ENCODE measurements at regions not wholly inside any gene's neighbourhood (a gene's known extent, or its start where the extent isn't known, plus 50 kb on each side); places are given as distances from the start of the nearest gene placed in this dataset.

DNA sequence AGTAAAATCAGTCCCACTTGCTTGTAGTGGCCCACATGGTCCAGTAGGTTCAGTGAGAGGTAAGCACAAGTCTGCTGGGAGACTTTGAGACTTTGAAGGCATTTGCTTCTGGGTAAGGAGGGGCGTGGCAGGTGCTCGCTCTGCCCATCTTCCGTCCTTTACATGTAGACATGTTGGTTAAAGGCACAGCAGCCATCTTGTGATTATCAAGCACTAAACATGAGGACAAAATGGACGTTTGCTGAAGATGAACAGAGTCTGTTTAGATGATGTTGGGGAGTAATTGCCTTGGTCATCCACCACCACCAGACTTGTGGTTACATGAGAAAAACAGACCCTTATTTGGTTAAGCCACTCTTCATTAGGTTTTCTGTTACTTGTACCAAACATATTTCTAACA is 252.8 kb upstream of the PARD3B start:
- no peak for DNase-seq (ENCODE audit: low read depth in 2 of 2)
- H4K20me1 ChIP-seq (ENCODE audit: control insufficient read depth, extremely low read depth, insufficient read depth, low read length): no peaks in the 10 kb centered on the region
- H3K4me2 ChIP-seq (ENCODE audit: extremely low read depth, insufficient read depth, low read length): no peak overlapping the region
- no peak overlapping the region for H3K4me3 ChIP-seq (replicated peaks in 1 of 4; ENCODE audit: control extremely low read depth in 1 of 4, insufficient read depth in 1 of 4, low read depth in 3 of 4, low read length in 4 of 4)
- no peak overlapping the region for H3K27ac ChIP-seq (ENCODE audit: insufficient read depth, low read length)
- no peaks in the 10 kb centered on the region for H3K79me2 ChIP-seq (ENCODE audit: control insufficient read depth, insufficient read depth, low read length)
- no peak overlapping the region for H3K9ac ChIP-seq (ENCODE audit: insufficient read depth, low read length)
- no peaks in the 10 kb centered on the region for H3K4me1 ChIP-seq (ENCODE audit: control insufficient read depth, extremely low read depth, insufficient read depth, low read length)
- no peaks in the 10 kb centered on the region for H3K27me3 ChIP-seq (ENCODE audit: control insufficient read depth, insufficient read depth, low read length)
- no peak for TF ChIP-seq EZH2 (IDR thresholded peaks at IDR 0.05; ENCODE audit: low read length, missing control alignments)
- TF ChIP-seq, protein P1, sequence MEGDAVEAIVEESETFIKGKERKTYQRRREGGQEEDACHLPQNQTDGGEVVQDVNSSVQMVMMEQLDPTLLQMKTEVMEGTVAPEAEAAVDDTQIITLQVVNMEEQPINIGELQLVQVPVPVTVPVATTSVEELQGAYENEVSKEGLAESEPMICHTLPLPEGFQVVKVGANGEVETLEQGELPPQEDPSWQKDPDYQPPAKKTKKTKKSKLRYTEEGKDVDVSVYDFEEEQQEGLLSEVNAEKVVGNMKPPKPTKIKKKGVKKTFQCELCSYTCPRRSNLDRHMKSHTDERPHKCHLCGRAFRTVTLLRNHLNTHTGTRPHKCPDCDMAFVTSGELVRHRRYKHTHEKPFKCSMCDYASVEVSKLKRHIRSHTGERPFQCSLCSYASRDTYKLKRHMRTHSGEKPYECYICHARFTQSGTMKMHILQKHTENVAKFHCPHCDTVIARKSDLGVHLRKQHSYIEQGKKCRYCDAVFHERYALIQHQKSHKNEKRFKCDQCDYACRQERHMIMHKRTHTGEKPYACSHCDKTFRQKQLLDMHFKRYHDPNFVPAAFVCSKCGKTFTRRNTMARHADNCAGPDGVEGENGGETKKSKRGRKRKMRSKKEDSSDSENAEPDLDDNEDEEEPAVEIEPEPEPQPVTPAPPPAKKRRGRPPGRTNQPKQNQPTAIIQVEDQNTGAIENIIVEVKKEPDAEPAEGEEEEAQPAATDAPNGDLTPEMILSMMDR (conservative IDR thresholded peaks at IDR 0.05 in 1 of 2, IDR thresholded peaks at IDR 0.05 in 1 of 2; ENCODE audit: low read depth in 1 of 2, low read length in 2 of 2): no peak
- H3K9me3 ChIP-seq (ENCODE audit: control insufficient read depth, insufficient read depth, low read depth, low read length): no peaks in the 10 kb centered on the region
- H2AFZ ChIP-seq (ENCODE audit: low read length): no peak overlapping the region
- no peaks in the 10 kb centered on the region for H3K36me3 ChIP-seq (ENCODE audit: control insufficient read depth, insufficient read depth, low read length)

DNA sequence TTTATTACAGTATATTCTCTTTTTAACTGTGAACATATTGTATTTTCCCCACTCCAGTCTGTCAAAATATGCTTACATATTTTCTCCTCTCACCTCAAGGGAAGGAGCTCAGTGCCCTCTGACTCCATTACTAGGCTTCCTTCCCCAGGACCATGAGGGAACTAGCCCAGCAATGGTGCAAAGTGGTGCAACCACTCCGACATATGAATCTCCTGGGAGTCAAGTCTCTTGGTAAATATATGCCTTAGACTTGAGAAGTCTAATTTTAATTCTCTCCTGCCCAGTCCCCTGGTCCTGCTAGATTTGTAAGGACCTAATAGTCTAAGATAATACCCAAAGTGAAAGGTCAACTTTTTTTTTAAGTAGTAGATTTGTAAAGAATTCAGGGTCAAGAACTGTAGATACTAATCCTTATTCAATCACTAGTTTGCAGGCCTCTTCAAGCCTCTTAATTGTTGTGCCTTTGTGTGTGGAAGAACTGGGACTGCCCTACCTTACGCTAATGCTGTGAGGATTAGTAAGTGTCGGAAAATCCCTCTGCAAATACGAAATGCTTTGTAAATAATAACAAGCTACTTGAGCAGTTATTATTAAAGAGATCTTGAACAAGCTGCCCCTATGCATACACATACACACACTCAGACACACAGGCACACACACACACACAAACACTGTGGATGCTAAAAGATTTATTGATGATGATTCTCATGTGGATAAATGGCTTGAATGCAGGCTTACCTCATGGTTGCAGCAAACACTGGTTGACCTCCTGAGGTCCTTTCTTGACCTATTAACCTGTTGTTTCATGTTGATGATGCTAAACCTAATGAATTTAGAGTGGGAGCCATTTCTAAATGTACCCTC is 251.2 kb upstream of the PARD3B start:
- H3K4me2 ChIP-seq (ENCODE audit: extremely low read depth, insufficient read depth, low read length): no peak overlapping the region
- no peaks in the 10 kb centered on the region for H3K4me1 ChIP-seq (ENCODE audit: control insufficient read depth, extremely low read depth, insufficient read depth, low read length)
- no peak overlapping the region for H3K27ac ChIP-seq (ENCODE audit: insufficient read depth, low read length)
- DNase-seq (ENCODE audit: low read depth in 2 of 2): no peak
- no peaks in the 10 kb centered on the region for H4K20me1 ChIP-seq (ENCODE audit: control insufficient read depth, extremely low read depth, insufficient read depth, low read length)
- TF ChIP-seq, protein P1 (conservative IDR thresholded peaks at IDR 0.05 in 1 of 2, IDR thresholded peaks at IDR 0.05 in 1 of 2; ENCODE audit: low read depth in 1 of 2, low read length in 2 of 2): no peak
- TF ChIP-seq EZH2 (IDR thresholded peaks at IDR 0.05; ENCODE audit: low read length, missing control alignments): no peak
- H3K4me3 ChIP-seq (replicated peaks in 1 of 4; ENCODE audit: control extremely low read depth in 1 of 4, insufficient read depth in 1 of 4, low read depth in 3 of 4, low read length in 4 of 4): no peak overlapping the region
- no peaks in the 10 kb centered on the region for H3K36me3 ChIP-seq (ENCODE audit: control insufficient read depth, insufficient read depth, low read length)
- no peaks in the 10 kb centered on the region for H3K9me3 ChIP-seq (ENCODE audit: control insufficient read depth, insufficient read depth, low read depth, low read length)
- H2AFZ ChIP-seq (ENCODE audit: low read length): no peak overlapping the region
- no peaks in the 10 kb centered on the region for H3K79me2 ChIP-seq (ENCODE audit: control insufficient read depth, insufficient read depth, low read length)
- no peak overlapping the region for H3K9ac ChIP-seq (ENCODE audit: insufficient read depth, low read length)
- no peaks in the 10 kb centered on the region for H3K27me3 ChIP-seq (ENCODE audit: control insufficient read depth, insufficient read depth, low read length)

DNA sequence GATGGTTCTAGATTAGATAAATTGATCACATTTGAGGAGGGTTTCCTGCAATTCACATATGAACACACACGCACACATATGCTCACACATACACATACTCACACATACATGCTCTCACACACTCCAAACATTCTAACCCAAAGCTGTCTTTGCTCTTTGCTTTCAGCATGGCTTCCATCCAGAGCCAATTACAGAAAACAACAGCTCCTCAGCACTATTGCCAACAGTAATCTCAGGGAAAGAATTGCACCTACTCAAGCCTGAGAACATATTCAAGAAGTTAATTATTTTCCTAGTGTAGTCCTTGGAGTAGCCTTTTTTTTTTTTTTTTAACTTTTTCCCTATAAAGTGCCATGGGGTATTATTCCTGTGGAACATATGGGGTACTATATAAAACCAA is 246.9 kb upstream of the PARD3B start:
- H3K27ac ChIP-seq (ENCODE audit: insufficient read depth, low read length): no peak overlapping the region
- H3K4me1 ChIP-seq (ENCODE audit: control insufficient read depth, extremely low read depth, insufficient read depth, low read length): no peaks in the 10 kb centered on the region
- TF ChIP-seq, protein P1 (conservative IDR thresholded peaks at IDR 0.05 in 1 of 2, IDR thresholded peaks at IDR 0.05 in 1 of 2; ENCODE audit: low read depth in 1 of 2, low read length in 2 of 2): no peak
- TF ChIP-seq EZH2 (IDR thresholded peaks at IDR 0.05; ENCODE audit: low read length, missing control alignments): no peak
- no peak overlapping the region for H3K9ac ChIP-seq (ENCODE audit: insufficient read depth, low read length)
- H3K4me3 ChIP-seq (replicated peaks in 1 of 4; ENCODE audit: control extremely low read depth in 1 of 4, insufficient read depth in 1 of 4, low read depth in 3 of 4, low read length in 4 of 4): no peak overlapping the region
- H2AFZ ChIP-seq (ENCODE audit: low read length): no peak overlapping the region
- H3K79me2 ChIP-seq (ENCODE audit: control insufficient read depth, insufficient read depth, low read length): no peaks in the 10 kb centered on the region
- no peaks in the 10 kb centered on the region for H4K20me1 ChIP-seq (ENCODE audit: control insufficient read depth, extremely low read depth, insufficient read depth, low read length)
- H3K4me2 ChIP-seq (ENCODE audit: extremely low read depth, insufficient read depth, low read length): no peak overlapping the region
- no peaks in the 10 kb centered on the region for H3K27me3 ChIP-seq (ENCODE audit: control insufficient read depth, insufficient read depth, low read length)
- DNase-seq (ENCODE audit: low read depth in 2 of 2): no peak
- H3K36me3 ChIP-seq (ENCODE audit: control insufficient read depth, insufficient read depth, low read length): no peaks in the 10 kb centered on the region
- no peaks in the 10 kb centered on the region for H3K9me3 ChIP-seq (ENCODE audit: control insufficient read depth, insufficient read depth, low read depth, low read length)
